Activated B cell treated with CpG ODN at 0.5 μM for 24 hours (primary cell): ENCODE measurements at regions not wholly inside any gene's neighbourhood (a gene's known extent, or its start where the extent isn't known, plus 50 kb on each side); places are given as distances from the start of the nearest gene placed in this dataset.

Source experiments
- ATAC-seq: fragments of 200-7000 bp; cut with Tn5 transposase; one replicate; pipeline ENCODE4 v1.10.0; 2021; ENCODE audit warnings: low read depth, mild to moderate bottlenecking, moderate library complexity
- CTCF ChIA-PET: fragments of 350-600 bp; sonication (Branson Sonifier 250); formaldehyde crosslinking; loops from one replicate; lab custom pipeline; 2021; ENCODE audit warnings: antibody characterized with exemption; lab: Charles Lee
- POLR2A ChIA-PET: fragments of 350-600 bp; sonication (Branson Sonifier 250); formaldehyde crosslinking; loops from one replicate; lab custom pipeline; 2021; ENCODE audit warnings: antibody characterized with exemption; lab: Charles Lee
- DNase-seq: peaks from one replicate; pipeline ENCODE4 v3.0.0; 2022
- H3K27ac Mint-ChIP-seq: one replicate; pipeline ENCODE4 v1.8.0; 2020; ENCODE audit warnings: mixed read lengths
- H3K27me3 Mint-ChIP-seq: one replicate; pipeline ENCODE4 v1.8.0; 2021; ENCODE audit warnings: mixed read lengths
- H3K36me3 Mint-ChIP-seq: one replicate; pipeline ENCODE4 v1.8.0; 2021; ENCODE audit warnings: low read depth, mixed read lengths
- H3K4me1 Mint-ChIP-seq: one replicate; pipeline ENCODE4 v1.8.0; 2021; ENCODE audit warnings: mixed read lengths
- H3K4me3 Mint-ChIP-seq: one replicate; pipeline ENCODE4 v1.8.0; 2020; ENCODE audit warnings: mild to moderate bottlenecking, mixed read lengths
- H3K9me3 Mint-ChIP-seq: one replicate; pipeline ENCODE4 v1.8.0; 2020; ENCODE audit warnings: mixed read lengths
- CTCF ChIP-seq: fragments of 200-600 bp; IDR thresholded peaks from one replicate; pipeline ENCODE4 v1.8.0; 2022; ENCODE audit warnings: antibody characterized with exemption, mild to moderate bottlenecking
- intact Hi-C: fragments of 100-400 bp; cut with micrococcal nuclease; formaldehyde crosslinking; loops from one replicate; pipeline ENCODE4 v1.15.1; 2024

GRCh38 chr6:6390849-6391602 lies 70.6 kb upstream of the F13A1 start:
- H3K4me3 Mint-ChIP-seq: peak overlapping the region; percentile 77
- ATAC-seq: peak; percentile 78
- peak overlapping the region; percentile 96 for H3K27ac Mint-ChIP-seq
- H3K4me1 Mint-ChIP-seq: peaks cover 63% of the 10 kb centered on the region
- H3K36me3 Mint-ChIP-seq: no peaks in the 10 kb centered on the region
- CTCF ChIA-PET: interaction anchor here (0.8 to 3.3 kb wide), 5 partner anchors 13 to 104 kb away, joined by 3 to 15 read pairs (median 4); no protein-coding TSS in a partner anchor
- DNase-seq: peak; percentile 42
- TF ChIP-seq CTCF: no peak
- intact Hi-C loops: loop anchor here (1.0 to 5.0 kb wide), 7 partner anchors 14 to 669 kb away; partner anchors contain the start of genes F13A1 and LY86
- no peaks in the 10 kb centered on the region for H3K9me3 Mint-ChIP-seq
- peaks cover 2% of the 10 kb centered on the region for H3K27me3 Mint-ChIP-seq
- POLR2A ChIA-PET: interaction anchor here (0.6 to 5.6 kb wide), 11 partner anchors 10 to 198 kb away, joined by 3 to 149 read pairs (median 5); partner anchors contain the start of gene F13A1

GRCh38 chr6:6392214-6393068 lies 72.0 kb upstream of the F13A1 start:
- intact Hi-C loops: loop anchor here (1.0 to 5.0 kb wide), 5 partner anchors 15 to 670 kb away; no protein-coding TSS in a partner anchor
- Mint-ChIP-seq H3K36me3 (no peaks in the 10 kb centered on the region), H3K27ac (peak overlapping the region; percentile 85), H3K9me3 (no peaks in the 10 kb centered on the region), H3K27me3 (peaks cover 3% of the 10 kb centered on the region), H3K4me3 (peak overlapping the region; percentile 75), H3K4me1 (peaks cover 59% of the 10 kb centered on the region)
- TF ChIP-seq CTCF: no peak
- POLR2A ChIA-PET: interaction anchor here (0.6 to 5.6 kb wide), 9 partner anchors 11 to 694 kb away, joined by 3 to 149 read pairs (median 7); no protein-coding TSS in a partner anchor
- peak; percentile 31 for DNase-seq
- CTCF ChIA-PET: interaction anchor here (0.8 to 3.3 kb wide), 3 partner anchors 15 to 72 kb away, joined by 3 to 15 read pairs (median 4); partner anchors contain the start of gene F13A1
- peak; percentile 59 for ATAC-seq

- DNase-seq (no peak), ATAC-seq (no peak)
- ChIA-PET POLR2A (interaction anchor here (0.6 to 5.6 kb wide), 6 partner anchors 10 to 468 kb away, joined by 4 to 149 read pairs (median 11); no protein-coding TSS in a partner anchor), CTCF (interaction anchor here (0.8 to 3.3 kb wide), 2 partner anchors 61 to 73 kb away, joined by 3 to 15 read pairs; partner anchors contain the start of gene F13A1)
- Mint-ChIP-seq H3K27me3 (peaks cover 3% of the 10 kb centered on the region), H3K4me3 (peak overlapping the region; percentile 75), H3K9me3 (no peaks in the 10 kb centered on the region), H3K27ac (peak overlapping the region; percentile 85), H3K4me1 (peaks cover 59% of the 10 kb centered on the region), H3K36me3 (no peaks in the 10 kb centered on the region)
- no peak for TF ChIP-seq CTCF
- intact Hi-C loops: loop anchor here (1.0 to 5.0 kb wide), 4 partner anchors 99 to 671 kb away; no protein-coding TSS in a partner anchor
Observed at GRCh38 chr6:6393069-6393529, 72.6 kb upstream of the F13A1 start.

- intact Hi-C loops: no loop called here
- no peak for DNase-seq
- ChIA-PET POLR2A (interaction anchor here (1.9 kb wide), 1 partner anchor 11 kb away, joined by 11 read pairs; no protein-coding TSS in a partner anchor), CTCF (interaction anchor here (1.4 kb wide), 1 partner anchor 11 kb away, joined by 4 read pairs; no protein-coding TSS in a partner anchor)
- peaks cover 5% of the 10 kb centered on the region for H3K27me3 Mint-ChIP-seq
- no peak for ATAC-seq
- no peaks in the 10 kb centered on the region for H3K36me3 Mint-ChIP-seq
- peaks cover 48% of the 10 kb centered on the region for H3K4me1 Mint-ChIP-seq
- no peak for TF ChIP-seq CTCF
- H3K27ac Mint-ChIP-seq: peak overlapping the region; percentile 43
- H3K4me3 Mint-ChIP-seq: no peak overlapping the region
- no peaks in the 10 kb centered on the region for H3K9me3 Mint-ChIP-seq
Observed at GRCh38 chr6:6395581-6396197, 75.2 kb upstream of the F13A1 start.
